HG03280 (cell line): ENCODE measurements at regions not wholly inside any gene's neighbourhood (a gene's known extent, or its start where the extent isn't known, plus 50 kb on each side); places are given as distances from the start of the nearest gene placed in this dataset.

Experiments
- ATAC-seq: cut with Tn5 transposase; IDR thresholded peaks from one replicate; pipeline ENCODE4 v1.9.1; 2021; ENCODE audit warnings: mild to moderate bottlenecking, moderate library complexity; ENCODE audit not compliant: unreplicated experiment

GRCh38 chrX:124518885-124519284 is 172.5 kb downstream of the SH2D1A start:
- ATAC-seq = no peak

GRCh38 chrX:124524852-124525251 is 178.5 kb downstream of the SH2D1A start:
- ATAC-seq = no peak

DNA sequence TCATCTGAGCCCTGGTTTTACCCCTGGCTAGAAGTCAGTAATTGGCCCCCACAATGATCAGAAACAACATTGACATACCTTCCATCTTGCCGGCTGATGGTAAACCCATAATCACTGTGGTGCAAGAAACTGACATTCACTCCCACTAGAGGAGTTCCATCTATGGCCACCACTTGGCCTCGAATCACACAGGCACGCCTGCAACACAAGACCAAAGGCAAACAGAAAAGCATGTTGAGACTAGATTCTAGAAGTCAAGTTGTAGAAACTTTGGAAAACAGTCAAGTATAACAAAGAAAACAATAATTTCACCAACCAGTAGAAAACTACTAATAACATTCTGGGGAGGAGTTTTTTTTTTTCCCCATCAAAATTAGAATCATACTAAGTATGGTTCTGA is 183.4 kb downstream of the SH2D1A start:
- ATAC-seq = no peak

DNA sequence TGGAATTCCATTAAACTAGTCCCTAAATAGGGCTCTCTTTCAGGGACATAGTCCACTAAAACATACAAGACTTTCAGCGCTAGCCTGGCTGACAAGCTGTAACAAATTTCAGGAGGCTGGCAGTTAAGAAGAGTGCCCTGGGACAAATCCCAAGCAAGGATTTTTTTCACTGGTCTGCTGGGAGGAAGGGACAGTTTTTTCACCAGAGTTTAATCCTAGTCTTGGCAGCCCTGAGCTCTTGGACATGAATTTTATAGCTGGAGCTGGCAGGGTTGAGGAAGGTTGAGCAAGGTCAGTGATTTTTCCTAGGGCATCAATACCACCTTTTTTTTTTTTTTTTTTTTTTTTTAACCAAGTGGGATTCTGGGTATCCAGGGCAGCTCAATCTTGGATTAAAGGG is 184.4 kb downstream of the SH2D1A start:
- no peak for ATAC-seq

DNA sequence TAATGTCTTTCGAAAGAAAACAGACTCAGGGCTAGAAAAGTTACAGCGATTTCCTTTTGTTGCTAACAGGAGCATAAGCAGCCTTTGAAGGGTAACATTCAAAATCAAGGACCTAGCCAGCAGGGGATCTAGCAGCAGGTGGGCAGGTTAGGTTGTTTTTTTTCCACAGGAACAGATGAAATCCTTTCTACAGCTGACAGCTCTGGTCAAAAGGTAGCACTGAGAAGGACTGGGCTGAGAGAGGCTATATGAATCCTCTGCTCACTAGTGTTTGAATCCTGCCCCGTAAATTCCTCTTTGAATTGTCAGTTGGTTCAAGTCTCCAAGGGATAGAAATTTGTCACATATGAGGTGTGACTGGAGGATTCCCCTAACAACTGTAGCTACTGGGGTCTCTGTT is 188.2 kb downstream of the SH2D1A start:
- no peak for ATAC-seq

DNA sequence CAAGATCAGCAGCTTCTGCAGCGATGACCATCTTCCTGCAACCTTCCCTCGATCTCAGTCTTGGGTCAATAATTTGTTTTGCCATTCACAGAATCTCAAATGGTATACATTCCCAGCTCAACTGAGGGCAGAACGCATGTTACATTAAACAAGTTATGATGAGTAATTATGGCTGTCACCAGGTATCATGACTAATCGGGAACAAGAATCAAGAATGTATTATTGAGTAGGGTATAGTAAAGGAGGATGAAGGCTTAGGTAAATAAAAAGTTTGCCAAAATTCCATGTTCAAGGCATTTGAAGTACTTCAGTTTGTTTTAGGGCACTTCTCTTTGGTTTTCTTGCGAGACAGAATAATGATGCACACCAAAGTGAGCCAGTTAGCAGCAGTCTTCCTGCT is 194.1 kb downstream of the SH2D1A start:
- ATAC-seq = no peak

- no peak for ATAC-seq
Measured at GRCh38 chrX:124548571-124548970, 202.2 kb downstream of the SH2D1A start.

DNA sequence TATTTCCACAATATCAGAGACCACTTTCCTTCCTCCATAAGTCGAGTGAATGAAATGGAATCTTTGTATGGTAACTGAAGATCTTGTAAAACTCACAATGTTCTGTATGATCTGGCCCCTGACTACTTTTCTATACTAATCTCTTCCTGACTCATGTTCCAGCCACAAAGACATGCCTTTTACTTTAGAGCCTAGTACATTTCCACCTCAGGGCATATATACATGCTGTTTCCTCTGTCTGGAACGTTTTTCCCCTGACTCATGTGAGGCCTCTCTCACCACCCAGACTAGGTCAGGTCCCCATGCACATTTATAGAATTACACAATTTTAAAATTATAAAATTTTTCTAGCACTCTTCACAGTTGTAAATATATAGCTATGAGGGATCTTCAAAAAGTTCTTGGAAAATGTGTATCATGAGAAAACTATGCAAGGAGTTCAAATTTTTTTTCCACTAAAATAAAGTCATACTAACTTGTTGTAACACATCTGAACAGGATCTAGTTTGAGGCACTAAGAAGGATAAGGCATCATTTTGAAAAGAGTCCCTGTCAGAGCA is 208.8 kb downstream of the SH2D1A start:
- ATAC-seq = no peak

GRCh38 chrX:124557976-124558375 is 211.6 kb downstream of the SH2D1A start:
- no peak for ATAC-seq

DNA sequence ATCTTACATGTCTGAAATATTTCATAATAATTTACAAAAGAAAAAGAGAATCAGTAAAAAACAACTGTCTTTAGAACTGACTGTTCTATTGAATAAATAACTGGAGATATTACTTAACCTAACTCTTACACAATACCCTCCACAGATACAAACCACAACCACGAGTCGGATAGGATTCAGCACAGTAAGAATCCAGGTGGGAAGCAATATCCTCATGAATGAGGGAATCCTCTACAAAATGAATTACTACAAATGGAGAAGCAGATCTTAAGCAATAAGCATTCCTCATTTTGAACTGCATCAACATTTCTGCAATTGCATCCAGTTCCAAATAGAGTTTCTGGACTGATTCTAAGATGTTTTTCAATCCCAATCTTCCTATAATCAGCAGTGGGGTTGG is 227.1 kb downstream of the SH2D1A start:
- ATAC-seq = no peak

DNA sequence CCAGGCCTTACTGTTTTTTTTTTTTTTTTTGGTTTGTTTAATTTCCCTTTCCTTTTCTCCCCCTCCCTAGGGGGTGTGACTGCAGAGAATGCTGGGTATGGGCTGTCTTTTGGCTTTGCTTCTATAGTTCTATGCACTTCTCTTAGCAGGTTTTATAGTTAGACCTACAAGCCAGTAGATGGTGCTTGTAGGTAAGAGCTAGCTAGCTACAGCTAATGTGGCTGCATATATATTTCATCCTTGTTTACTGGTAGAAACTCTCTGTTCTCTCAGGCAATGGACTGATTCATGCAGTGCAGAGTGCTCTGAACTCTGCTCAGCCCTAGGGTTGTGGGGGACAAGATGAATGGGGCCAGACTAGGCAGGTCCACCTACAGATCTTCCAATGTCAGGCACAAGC is 246.4 kb downstream of the SH2D1A start:
- no peak for ATAC-seq

DNA sequence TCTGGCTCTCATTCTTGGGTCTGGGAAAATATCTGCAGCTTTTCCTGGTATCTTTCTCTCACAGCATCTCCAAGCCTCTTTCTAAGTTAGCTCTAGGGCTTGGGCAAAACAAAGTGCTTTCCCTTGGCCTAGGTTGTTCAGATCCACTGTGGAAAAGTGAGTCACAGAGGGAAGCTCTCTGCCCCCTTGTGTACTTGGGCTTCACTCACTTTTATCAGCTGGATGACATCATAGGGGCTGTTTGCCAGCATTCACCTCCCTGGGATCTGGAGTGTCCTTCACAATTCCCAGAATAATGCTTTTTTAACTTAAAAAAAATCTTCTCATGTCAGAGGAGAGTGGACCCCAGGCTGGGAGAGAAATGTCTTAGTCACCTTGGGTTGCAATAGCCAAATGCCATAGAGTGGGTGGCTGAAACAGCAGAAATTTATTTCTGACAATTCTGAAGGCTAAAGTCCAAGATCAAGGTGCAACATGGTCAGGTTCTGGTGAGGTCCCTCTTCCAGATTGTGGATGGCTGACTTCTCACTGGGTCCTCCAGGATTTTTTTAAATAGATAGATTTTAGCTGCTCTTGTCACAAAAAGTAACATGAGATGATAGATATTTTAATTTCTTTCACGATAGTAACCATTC is 247.8 kb downstream of the SH2D1A start:
- no peak for ATAC-seq

GRCh38 chrX:124605511-124605910 is 259.1 kb downstream of the SH2D1A start:
- ATAC-seq = no peak

GRCh38 chrX:124606724-124607123 is 260.4 kb downstream of the SH2D1A start:
- no peak for ATAC-seq

GRCh38 chrX:124619710-124620109 is 273.3 kb downstream of the SH2D1A start:
- no peak for ATAC-seq

DNA sequence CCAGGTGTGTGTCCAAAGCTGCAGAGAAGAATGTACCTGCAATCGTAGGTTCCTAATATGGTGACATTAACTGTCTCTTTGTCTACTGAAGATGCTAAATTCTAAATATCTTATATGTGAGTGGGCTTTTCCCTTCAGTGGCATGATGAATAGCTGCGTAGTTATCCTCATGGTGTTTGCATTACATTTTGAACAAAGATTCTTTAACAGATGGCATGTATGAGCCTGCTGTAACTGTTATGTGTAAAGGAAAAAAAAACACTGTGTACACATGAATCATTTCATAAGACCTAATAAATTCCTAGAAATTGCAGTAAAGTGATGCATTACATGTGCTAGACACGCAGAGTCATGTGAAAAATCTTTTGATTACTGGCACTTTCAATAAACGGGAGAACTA is 288.0 kb downstream of the SH2D1A start:
- ATAC-seq = no peak

GRCh38 chrX:124641737-124642491 is 295.6 kb downstream of the SH2D1A start:
- no peak for ATAC-seq

DNA sequence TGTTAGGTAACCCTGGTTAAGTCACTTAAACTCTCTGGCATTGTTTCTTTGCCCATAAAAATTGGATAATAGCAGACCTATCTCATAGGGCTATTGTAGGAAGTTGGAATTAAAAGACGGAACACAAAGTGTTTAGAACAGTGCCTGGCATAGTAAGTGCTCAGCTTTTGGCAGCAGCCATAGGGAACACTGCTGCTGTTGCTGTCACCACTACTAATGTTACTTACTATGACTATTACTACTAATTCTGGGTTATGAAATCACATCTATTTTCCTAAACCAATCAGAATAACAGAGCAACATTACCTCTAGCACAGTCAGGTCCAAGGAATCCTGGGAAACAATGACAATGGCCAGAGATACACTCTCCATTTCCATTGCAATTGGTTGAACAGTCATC is 300.0 kb downstream of the SH2D1A start:
- ATAC-seq = no peak

GRCh38 chrX:124651031-124651430 is 304.7 kb downstream of the SH2D1A start:
- no peak for ATAC-seq

DNA sequence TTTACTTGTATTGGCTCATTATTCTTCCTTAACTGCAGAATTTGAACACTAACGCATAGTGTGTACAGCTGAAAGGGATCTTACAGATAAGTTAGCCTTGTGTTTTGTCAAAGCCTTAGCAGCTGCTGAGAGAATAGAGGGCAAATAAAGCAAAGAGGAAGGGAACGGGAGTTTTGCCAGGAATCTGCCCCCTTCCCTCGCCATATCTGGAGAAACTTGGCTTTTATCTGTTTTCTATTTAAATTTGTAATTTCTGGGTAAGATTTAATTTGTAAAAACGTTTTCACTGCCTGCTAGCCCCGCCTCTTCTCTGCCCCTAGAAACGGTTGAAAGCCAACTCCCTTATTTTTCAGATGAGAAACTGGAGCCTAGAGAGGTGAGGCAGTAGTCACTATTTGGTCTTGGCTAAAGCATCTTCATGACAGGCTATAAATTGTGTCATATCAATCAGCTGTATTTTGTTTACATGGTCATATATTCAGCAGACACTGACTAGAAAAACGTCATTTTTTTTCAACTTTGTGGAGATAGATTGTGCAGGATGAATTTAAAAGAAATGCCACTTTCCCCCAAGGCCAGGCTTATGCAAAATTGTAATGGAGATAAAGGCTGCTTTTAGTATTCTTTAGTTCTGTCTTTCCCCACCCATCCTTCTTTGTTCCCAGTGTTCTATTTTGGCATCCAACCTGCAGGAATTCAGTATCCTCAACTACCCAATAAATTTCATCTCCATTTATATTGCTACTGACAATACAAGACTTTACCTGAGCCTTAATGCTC is 319.4 kb downstream of the SH2D1A start:
- ATAC-seq = no peak

DNA sequence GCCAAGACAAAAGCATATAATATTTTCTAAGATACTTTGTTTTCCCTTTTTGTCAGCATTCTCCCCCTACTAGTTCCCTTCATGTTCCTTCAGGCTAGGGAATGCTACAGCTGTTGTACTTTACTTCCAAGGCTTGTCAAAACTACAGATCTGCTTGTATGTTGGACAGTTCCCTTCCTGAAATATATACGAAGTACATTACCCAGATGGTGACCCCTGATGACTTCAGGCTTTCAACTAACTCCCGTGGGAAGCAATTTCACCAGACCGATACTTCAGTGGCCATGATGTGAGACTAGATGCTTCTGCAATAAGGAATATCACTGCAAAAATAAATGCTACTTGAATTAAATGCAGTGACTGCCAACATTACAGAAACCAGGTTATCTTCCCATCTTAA is 332.8 kb downstream of the SH2D1A start:
- no peak for ATAC-seq

- no peak for ATAC-seq
Measured at GRCh38 chrX:124680287-124680686, 333.9 kb downstream of the SH2D1A start.
